ENCODE measurements at regions not wholly inside any gene's neighbourhood (a gene's known extent, or its start where the extent isn't known, plus 50 kb on each side); places are given as distances from the start of the nearest gene placed in this dataset.

GRCh38 chr16:65619606-65620005, 497.7 kb upstream of the CDH11 start:
- ATAC-seq (ENCODE audit: low read depth) (no peak), DNase-seq (no peak)
- H2BK15ac ChIP-seq (ENCODE audit: low read depth, low read length) = no peak overlapping the region
- no peak overlapping the region for H4K8ac ChIP-seq (ENCODE audit: low read depth in 2 of 2, low read length in 2 of 2)
- H2BK20ac ChIP-seq (ENCODE audit: low read depth, low read length) = no peak overlapping the region
- no peaks in the 10 kb centered on the region; the same call in 1 of the 2 replicates for H3K9me1 ChIP-seq (ENCODE audit: insufficient read depth, low read length)
- no peak overlapping the region for H3K4me3 ChIP-seq (ENCODE audit: insufficient read depth, low read depth, low read length)
- H3K56ac ChIP-seq (ENCODE audit: extremely low read depth, insufficient read depth, low read length) = no peak overlapping the region
- no peak overlapping the region for H2AK9ac ChIP-seq (replicated peaks; ENCODE audit: low read depth, low read length, poor library complexity)
- no peak overlapping the region for H3K23ac ChIP-seq (ENCODE audit: low read depth, low read length)
- BruUV-seq (replicated peaks) = no TSS peak
- no peak overlapping the region for H3K18ac ChIP-seq (ENCODE audit: low read depth, low read length)
- no peak overlapping the region for H3K4ac ChIP-seq (ENCODE audit: low read depth, low read length)
- dilution Hi-C loops (cut with HindIII; ENCODE audit: low sequenced_read_pairs, unreplicated experiment) (no loop called here), in situ Hi-C loops (cut with MboI; ENCODE audit: low sequenced_read_pairs) (no loop called here), intact Hi-C loops (cut with micrococcal nuclease) (no loop called here)
- CTCF ChIA-PET = no interaction called here
- no peak overlapping the region for H2AK5ac ChIP-seq (ENCODE audit: low read depth, low read length)
- H3K14ac ChIP-seq (replicated peaks; ENCODE audit: low read depth, low read length) = no peak overlapping the region
- H4K5ac ChIP-seq (ENCODE audit: low read depth, low read length) = no peak overlapping the region
- no peak overlapping the region for H3K4me2 ChIP-seq (ENCODE audit: low read depth, low read length)
- H4K20me1 ChIP-seq (ENCODE audit: insufficient read depth, low read length) = no peaks in the 10 kb centered on the region
- no peak overlapping the region for H3K9ac ChIP-seq (ENCODE audit: low read depth, low read length)
- no peaks in the 10 kb centered on the region; the same call in 1 of the 2 replicates for H3K9me3 ChIP-seq (ENCODE audit: control insufficient read depth, insufficient read depth, low read length)
- no peak overlapping the region for H3K27ac ChIP-seq (ENCODE audit: insufficient read depth, low read length)
- TF ChIP-seq RFX5 (IDR thresholded peaks at IDR 0.05; ENCODE audit: low read depth, low read length) (no peak), FOS (IDR thresholded peaks at IDR 0.05; ENCODE audit: low read depth, low read length) (no peak), CHD1 (IDR thresholded peaks at IDR 0.05; ENCODE audit: low read depth, low read length) (no peak), CTCF (conservative IDR thresholded peaks at IDR 0.05; ENCODE audit: low read depth, low read length) (no peak), MAZ (IDR thresholded peaks at IDR 0.05; ENCODE audit: borderline replicate concordance, low read depth, low read length) (no peak), NFE2L2 (IDR thresholded peaks at IDR 0.05; ENCODE audit: low read depth, low read length) (no peak), RCOR1 (IDR thresholded peaks at IDR 0.05; ENCODE audit: insufficient replicate concordance, low read length) (no peak), POLR2A (IDR thresholded peaks at IDR 0.05; ENCODE audit: low read depth, low read length) (no peak), ELK1 (IDR thresholded peaks at IDR 0.05; ENCODE audit: borderline replicate concordance, low read depth, low read length) (no peak)
- no peak overlapping the region for H2BK120ac ChIP-seq (ENCODE audit: low read depth, low read length)
- no CpG with 5 or more reads among the region's 3 CpGs for WGBS, 2 experiments (ENCODE audit: extremely low coverage in 2 of 2, insufficient read length in 1 of 2)
- peaks cover 2% of the 10 kb centered on the region; the same call in 1 of the 2 replicates for H3K4me1 ChIP-seq (ENCODE audit: control insufficient read depth, insufficient read depth, low read length)
- POLR2A ChIA-PET (ENCODE audit: unreplicated experiment) = interaction anchor here (0.5 kb wide), 1 partner anchor 497 kb away, joined by 3 read pairs; no protein-coding TSS in a partner anchor
- H2AFZ ChIP-seq (replicated peaks; ENCODE audit: low read length, poor library complexity) = no peak overlapping the region
- H3K79me1 ChIP-seq (ENCODE audit: low read depth in 1 of 2, low read length in 2 of 2) = no peaks in the 10 kb centered on the region
- peaks cover 11% of the 10 kb centered on the region for H3K27me3 ChIP-seq (ENCODE audit: control insufficient read depth, insufficient read depth, low read length)
- no peak overlapping the region for H4K91ac ChIP-seq (ENCODE audit: insufficient read depth, low read depth, low read length)
- H3K36me3 ChIP-seq (ENCODE audit: control insufficient read depth, insufficient read depth, low read length) = no peaks in the 10 kb centered on the region
- H2BK5ac ChIP-seq (ENCODE audit: low read depth, low read length, poor library complexity, severe bottlenecking) = no peak overlapping the region
